Activated T-cell treated with anti-CD3 and anti-CD28 coated beads, Interleukin-2, amount 50 U/mL, for 4 hours (primary cell): ENCODE measurements at regions not wholly inside any gene's neighbourhood (a gene's known extent, or its start where the extent isn't known, plus 50 kb on each side); places are given as distances from the start of the nearest gene placed in this dataset.
"Not testable (repeated sequence)": the region's sequence is repeated elsewhere in the genome, so short reads cannot be mapped to it uniquely, and the experiment has no call there.

Experiments
- ATAC-seq, 2 donors: fragments of 200-7000 bp; cut with Tn5 transposase; one replicate each; pipeline ENCODE4 v1.10.0; 2021
- DNase-seq: peaks from one replicate; pipeline ENCODE4 v3.0.0-alpha.2; 2020
- H3K27me3 Mint-ChIP-seq: one replicate; pipeline ENCODE4 v1.8.0; 2021; ENCODE audit warnings: low read depth, mixed read lengths
- H3K36me3 Mint-ChIP-seq: one replicate; pipeline ENCODE4 v1.8.0; 2022; ENCODE audit warnings: mixed read lengths; ENCODE audit not compliant: insufficient read depth
- H3K4me1 Mint-ChIP-seq: one replicate; pipeline ENCODE4 v1.8.0; 2021; ENCODE audit warnings: low read depth, mixed read lengths
- H3K4me3 Mint-ChIP-seq: one replicate; pipeline ENCODE4 v1.8.0; 2021; ENCODE audit warnings: mild to moderate bottlenecking, moderate library complexity, mixed read lengths
- H3K9me3 Mint-ChIP-seq: one replicate; pipeline ENCODE4 v1.8.0; 2021; ENCODE audit warnings: mixed read lengths

DNA sequence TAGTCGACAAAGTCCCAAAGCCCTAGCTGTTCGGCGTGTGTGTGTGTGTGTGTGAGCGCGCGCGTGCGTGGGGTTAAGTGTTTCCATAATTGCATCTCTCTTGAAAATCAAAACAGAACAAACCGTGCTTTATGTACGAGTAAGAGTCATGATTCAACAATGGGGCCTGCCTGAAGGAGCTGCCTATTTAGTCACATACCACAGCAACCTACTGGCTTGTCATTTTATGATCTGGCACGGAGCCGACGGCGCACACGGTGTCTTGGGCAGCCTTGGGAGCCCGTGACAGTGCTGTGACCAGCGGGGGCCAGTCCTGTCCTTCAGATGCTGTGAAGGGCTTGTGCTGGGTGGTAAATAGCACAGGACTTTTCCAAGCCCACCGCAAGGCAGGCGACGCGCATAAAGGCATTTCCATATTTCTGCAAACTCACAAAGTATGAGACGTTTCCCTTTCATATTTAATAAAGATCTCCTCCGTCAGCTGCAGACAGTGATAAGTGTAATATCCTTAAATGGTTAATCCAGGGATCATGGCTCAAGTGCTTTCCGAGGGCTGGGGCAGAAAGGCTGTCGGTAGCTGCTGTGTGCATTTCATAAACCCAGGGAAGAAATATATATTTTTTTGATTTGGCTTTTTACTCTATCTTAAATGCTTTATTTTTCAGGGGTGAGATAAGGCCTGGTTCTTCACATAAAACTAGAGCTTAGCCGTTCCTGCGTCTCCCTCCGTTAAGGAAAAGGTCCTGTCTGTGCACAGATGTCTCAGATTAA lies 270.2 kb upstream of the IRX1 start:
- Mint-ChIP-seq H3K4me1 (no peaks in the 10 kb centered on the region), H3K27me3 (no peaks in the 10 kb centered on the region), H3K9me3 (peaks cover 8% of the 10 kb centered on the region), H3K4me3 (no peak overlapping the region), H3K36me3 (no peaks in the 10 kb centered on the region)
- ATAC-seq, result no peak
- DNase-seq, result no peak

DNA sequence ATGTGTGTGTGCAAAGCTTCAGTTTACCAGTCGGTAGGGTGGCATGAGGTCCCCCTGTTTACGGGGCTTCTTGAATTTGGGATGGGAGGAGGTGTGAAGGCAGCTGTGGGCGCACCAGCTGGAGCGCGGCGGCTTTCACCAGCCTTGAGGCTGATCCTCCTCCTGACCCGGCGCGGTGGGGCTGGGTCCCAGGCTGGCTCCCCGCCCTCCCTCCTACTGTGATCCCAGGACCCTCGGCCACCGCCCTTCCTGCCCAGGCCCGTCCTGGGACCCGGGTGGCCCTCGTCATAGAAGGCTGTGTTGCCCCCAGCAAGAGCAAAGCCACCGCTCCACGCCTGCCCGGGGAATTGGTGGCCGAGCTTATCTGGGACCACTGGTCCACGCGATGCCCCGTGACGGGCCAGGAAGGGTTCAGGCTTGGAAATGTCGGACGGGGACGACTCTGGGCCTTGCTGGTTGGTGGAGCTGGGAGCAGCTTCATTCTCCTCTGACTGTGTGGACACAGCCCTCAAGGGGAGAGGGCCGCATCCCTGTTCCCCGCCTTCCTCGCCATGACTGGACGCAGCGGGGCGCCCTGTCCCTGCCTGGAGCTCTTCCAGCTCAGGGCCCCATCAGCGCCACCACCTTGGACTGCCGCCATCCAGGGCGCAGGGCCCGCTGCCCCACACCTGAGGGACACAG lies 271.1 kb upstream of the IRX1 start:
- no peak for DNase-seq
- H3K36me3 Mint-ChIP-seq, result no peaks in the 10 kb centered on the region

GRCh38 chr5:3323966-3324365 lies 271.7 kb upstream of the IRX1 start:
- not testable (repeated sequence) for H3K36me3 Mint-ChIP-seq, DNase-seq, H3K9me3 Mint-ChIP-seq, ATAC-seq, H3K4me1 Mint-ChIP-seq, H3K4me3 Mint-ChIP-seq, H3K27me3 Mint-ChIP-seq

More for the DNA sequence above, 271.1 kb upstream of the IRX1 start:
- no peak for ATAC-seq
- H3K4me1 Mint-ChIP-seq, result no peaks in the 10 kb centered on the region
- no peaks in the 10 kb centered on the region for H3K27me3 Mint-ChIP-seq
- no peak overlapping the region for H3K4me3 Mint-ChIP-seq
- H3K9me3 Mint-ChIP-seq, result peaks cover 8% of the 10 kb centered on the region

DNA sequence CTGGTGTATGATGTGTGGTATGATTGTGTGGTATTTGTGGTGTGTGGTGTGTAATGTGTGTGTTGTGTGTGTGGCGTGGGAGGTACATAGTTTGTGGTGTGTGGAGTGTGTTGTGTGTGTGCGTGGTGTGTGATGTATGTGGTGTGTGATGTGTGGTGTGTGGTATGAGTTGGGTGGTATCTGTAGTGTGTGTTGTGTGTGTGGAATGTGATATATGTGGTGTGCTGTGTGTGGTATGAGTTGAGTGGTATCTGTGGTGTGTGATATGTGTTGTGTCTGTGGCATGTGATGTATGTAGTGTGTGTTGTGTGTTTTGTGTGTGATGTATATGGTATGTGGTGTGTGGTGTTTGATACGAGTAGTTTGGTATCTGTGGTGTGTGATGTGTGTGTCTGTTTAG lies 272.5 kb upstream of the IRX1 start:
- Mint-ChIP-seq H3K9me3 (peaks cover 8% of the 10 kb centered on the region), H3K36me3 (no peaks in the 10 kb centered on the region), H3K27me3 (no peaks in the 10 kb centered on the region), H3K4me1 (no peaks in the 10 kb centered on the region), H3K4me3 (no peak overlapping the region)
- ATAC-seq (no peak), DNase-seq (no peak)

DNA sequence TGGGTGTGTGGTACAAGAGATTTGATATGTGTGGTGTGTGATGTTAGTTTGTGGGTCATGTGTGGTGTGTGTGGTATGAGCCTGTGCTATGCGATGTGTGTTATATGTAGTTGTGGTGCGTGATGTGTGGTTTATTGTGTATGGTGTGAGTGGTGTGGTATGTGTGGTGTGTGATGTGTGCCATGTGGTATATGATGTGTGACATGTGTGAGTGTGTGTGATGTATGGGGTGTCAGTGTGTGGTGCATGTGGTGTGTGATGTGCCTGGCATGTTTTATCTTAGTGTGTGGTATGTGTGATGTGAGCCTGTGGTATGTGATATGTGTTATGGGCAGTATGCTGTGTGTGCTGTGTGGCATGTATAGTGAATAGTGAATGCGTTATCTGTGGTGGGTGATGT lies 273.0 kb upstream of the IRX1 start:
- DNase-seq (no peak), ATAC-seq (no peak)
- H3K4me3 Mint-ChIP-seq, result no peak overlapping the region
- H3K27me3 Mint-ChIP-seq, result no peaks in the 10 kb centered on the region
- H3K9me3 Mint-ChIP-seq, result peaks cover 8% of the 10 kb centered on the region
- H3K4me1 Mint-ChIP-seq, result no peaks in the 10 kb centered on the region
- no peaks in the 10 kb centered on the region for H3K36me3 Mint-ChIP-seq

DNA sequence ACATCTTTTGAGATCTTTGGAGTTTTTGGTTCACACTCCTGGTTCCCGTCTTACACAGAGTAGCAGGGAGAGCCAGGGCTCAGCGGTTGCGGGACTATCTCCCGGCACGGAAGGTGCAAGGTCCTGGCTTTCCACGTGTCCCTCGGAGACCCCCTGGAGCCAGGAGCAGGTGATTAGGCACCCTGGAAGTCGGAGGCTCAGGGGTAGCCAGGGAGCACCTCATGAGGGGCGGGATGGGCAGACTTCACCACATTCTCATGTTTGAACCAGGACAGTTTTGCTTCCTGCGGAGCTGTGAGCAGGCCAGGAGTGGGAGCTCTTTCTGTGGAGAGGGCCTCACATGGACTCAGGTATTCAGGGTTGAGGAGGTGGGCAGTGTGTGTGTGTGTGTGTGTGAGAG lies 273.7 kb upstream of the IRX1 start:
- H3K4me1 Mint-ChIP-seq, result no peaks in the 10 kb centered on the region
- ATAC-seq (no peak), DNase-seq (no peak)
- no peaks in the 10 kb centered on the region for H3K36me3 Mint-ChIP-seq
- no peak overlapping the region for H3K4me3 Mint-ChIP-seq
- H3K9me3 Mint-ChIP-seq, result peaks cover 8% of the 10 kb centered on the region
- no peaks in the 10 kb centered on the region for H3K27me3 Mint-ChIP-seq

DNA sequence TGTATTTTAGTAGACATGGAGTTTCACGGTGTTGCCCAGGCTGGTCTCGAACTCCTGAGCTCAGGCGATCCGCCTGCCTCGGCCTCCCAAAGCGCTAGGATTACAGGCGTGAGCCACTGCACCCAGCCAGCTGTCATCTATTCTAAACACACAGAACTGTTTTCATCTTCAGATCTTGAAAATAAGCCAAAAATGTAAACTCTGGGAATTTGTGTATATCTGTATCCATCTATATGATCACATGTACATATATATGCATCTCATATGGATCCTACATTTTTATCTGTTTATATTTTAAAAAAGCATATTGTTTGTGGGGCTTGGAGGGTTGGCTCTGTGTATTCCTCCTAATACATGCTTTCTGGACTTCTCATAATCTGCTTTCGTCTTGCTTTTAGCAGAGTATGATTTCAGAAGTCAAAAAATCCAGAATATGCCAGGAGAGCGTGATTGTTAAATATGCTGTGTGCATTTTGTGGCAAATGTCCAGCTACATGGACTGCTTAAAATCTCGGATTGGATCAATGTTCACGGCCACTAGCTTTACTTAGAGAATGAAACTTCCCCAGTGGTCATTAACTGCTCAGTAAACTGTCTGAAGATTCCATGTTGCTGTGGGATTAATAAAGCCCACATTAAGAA lies 274.4 kb upstream of the IRX1 start:
- Mint-ChIP-seq H3K4me1 (no peaks in the 10 kb centered on the region), H3K9me3 (peaks cover 8% of the 10 kb centered on the region), H3K27me3 (no peaks in the 10 kb centered on the region), H3K4me3 (no peak overlapping the region), H3K36me3 (no peaks in the 10 kb centered on the region)
- DNase-seq (no peak), ATAC-seq (no peak)

- no peaks in the 10 kb centered on the region for H3K36me3 Mint-ChIP-seq
- H3K9me3 Mint-ChIP-seq, result peaks cover 4% of the 10 kb centered on the region
These were observed 275.2 kb upstream of the IRX1 start for GRCh38 chr5:3320317-3320875.

DNA sequence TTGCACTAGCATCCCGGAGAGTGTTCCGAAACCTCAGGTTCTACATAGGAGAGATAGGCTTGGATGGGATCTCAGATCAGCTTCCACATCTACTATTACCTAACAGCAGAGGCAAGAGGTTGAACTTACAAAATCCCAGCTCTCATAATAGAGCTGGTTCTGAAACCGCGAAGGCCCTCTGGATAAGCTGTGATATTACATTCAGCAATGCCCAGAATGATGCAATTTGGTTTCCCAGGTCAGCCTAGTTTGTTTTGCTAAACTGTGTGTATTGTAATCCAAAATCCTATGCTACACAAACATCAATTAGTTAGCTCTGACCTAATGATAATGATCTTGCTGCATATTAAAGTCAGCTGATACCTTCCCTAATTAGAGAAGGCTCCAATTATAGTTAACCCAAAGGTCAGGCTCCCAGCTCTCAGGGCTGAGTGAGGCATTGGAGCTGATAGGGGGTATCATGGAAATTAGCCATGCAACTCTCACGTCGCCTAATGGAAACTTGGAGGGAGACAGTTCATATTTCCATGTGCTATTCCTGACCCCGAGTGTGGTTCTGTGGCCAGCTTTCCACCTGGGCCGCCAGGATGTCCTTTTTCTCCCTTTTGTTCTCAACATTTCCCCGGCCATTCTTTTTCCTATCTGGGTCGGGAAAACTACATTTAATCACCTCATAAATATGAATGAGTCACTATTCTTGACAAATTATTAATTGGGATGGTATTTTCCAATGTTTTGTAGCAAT lies 278.4 kb upstream of the IRX1 start:
- H3K4me3 Mint-ChIP-seq, result no peak overlapping the region
- DNase-seq, result no peak
- no peak for ATAC-seq
- H3K36me3 Mint-ChIP-seq, result no peaks in the 10 kb centered on the region
- H3K27me3 Mint-ChIP-seq, result no peaks in the 10 kb centered on the region
- H3K4me1 Mint-ChIP-seq, result no peaks in the 10 kb centered on the region
- peaks cover 3% of the 10 kb centered on the region for H3K9me3 Mint-ChIP-seq

More at GRCh38 chr5:3320317-3320875, 275.2 kb upstream of the IRX1 start:
- H3K27me3 Mint-ChIP-seq, result no peaks in the 10 kb centered on the region
- no peak for DNase-seq
- H3K4me3 Mint-ChIP-seq, result no peak overlapping the region
- no peaks in the 10 kb centered on the region for H3K4me1 Mint-ChIP-seq
- no peak for ATAC-seq

DNA sequence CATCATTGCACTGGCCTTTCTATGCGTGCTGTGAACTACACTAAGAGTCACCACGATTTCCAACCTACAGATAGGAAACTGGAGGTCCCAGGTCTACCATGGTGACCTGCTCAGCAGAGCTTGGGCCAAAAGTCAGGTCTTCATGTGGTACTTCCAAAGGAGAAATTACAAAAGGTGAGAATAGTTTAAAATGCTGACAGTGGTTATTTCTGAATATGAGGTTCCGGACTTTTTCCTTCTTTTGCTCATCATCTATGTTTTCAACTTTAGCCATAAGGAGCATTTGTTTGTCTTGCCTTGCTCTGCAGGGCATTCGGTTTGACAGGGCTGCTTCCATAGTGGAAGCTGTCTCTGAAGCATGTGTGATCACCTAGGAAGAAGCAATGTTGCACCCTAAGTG lies 282.1 kb upstream of the IRX1 start:
- no peaks in the 10 kb centered on the region for H3K27me3 Mint-ChIP-seq
- ATAC-seq (no peak), DNase-seq (no peak)
- H3K9me3 Mint-ChIP-seq, result peaks cover 3% of the 10 kb centered on the region
- no peaks in the 10 kb centered on the region for H3K4me1 Mint-ChIP-seq
- no peak overlapping the region for H3K4me3 Mint-ChIP-seq
- no peaks in the 10 kb centered on the region for H3K36me3 Mint-ChIP-seq

- ATAC-seq (no peak), DNase-seq (no peak)
- Mint-ChIP-seq H3K27me3 (no peaks in the 10 kb centered on the region), H3K9me3 (peaks cover 3% of the 10 kb centered on the region), H3K4me1 (no peaks in the 10 kb centered on the region), H3K4me3 (no peak overlapping the region), H3K36me3 (no peaks in the 10 kb centered on the region)
These were observed 283.3 kb upstream of the IRX1 start for GRCh38 chr5:3312299-3312698.

DNA sequence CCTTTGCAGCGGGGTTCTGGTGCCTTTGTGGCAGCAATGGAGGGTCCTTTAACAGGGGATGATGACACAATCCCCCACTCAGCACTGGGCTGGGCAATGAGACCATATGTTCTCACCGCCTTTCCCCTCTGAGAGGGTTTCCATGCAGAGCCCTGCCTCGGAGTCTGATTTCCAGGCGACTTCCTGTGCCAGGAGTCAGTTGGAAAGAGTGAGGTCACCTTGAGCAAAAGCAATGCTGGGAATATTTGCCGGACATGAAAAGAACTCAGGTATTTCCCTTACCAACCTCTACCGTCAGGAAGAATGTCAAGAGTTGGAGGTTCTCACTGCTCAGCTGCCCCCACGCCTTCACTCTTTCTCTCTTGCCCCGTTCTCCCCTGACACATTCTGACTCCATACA lies 284.2 kb upstream of the IRX1 start:
- H3K36me3 Mint-ChIP-seq, result no peaks in the 10 kb centered on the region
- no peak overlapping the region for H3K4me3 Mint-ChIP-seq
- H3K27me3 Mint-ChIP-seq, result no peaks in the 10 kb centered on the region
- ATAC-seq, result no peak
- peaks cover 3% of the 10 kb centered on the region for H3K9me3 Mint-ChIP-seq
- no peak for DNase-seq
- no peaks in the 10 kb centered on the region for H3K4me1 Mint-ChIP-seq

- no peaks in the 10 kb centered on the region for H3K36me3 Mint-ChIP-seq
- no peak for DNase-seq
- H3K9me3 Mint-ChIP-seq, result peaks cover 3% of the 10 kb centered on the region
- no peaks in the 10 kb centered on the region for H3K4me1 Mint-ChIP-seq
- no peak for ATAC-seq
- H3K4me3 Mint-ChIP-seq, result no peak overlapping the region
- no peaks in the 10 kb centered on the region for H3K27me3 Mint-ChIP-seq
These were observed 284.9 kb upstream of the IRX1 start for GRCh38 chr5:3310541-3311261.

DNA sequence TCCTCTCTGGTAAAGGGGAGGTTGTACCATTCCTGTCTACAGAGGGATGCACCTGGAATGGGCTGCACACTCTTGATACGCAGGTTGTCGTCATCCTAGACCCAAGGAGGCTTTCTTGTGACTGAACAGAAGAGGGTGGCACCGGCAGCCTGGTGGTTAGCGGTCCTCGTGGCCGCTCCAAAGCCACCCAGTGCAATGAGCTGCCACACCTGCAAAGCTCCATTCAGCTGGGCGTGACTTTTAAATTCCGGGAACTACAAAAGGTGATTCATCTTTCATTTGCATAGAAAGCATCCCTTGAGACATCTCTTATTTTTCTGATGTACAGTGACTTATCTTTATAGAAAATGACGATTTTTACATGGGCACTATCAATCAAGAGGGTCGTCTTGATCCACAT lies 286.1 kb upstream of the IRX1 start:
- no peaks in the 10 kb centered on the region for H3K4me1 Mint-ChIP-seq
- H3K4me3 Mint-ChIP-seq, result no peak overlapping the region
- ATAC-seq (no peak), DNase-seq (no peak)
- H3K27me3 Mint-ChIP-seq, result no peaks in the 10 kb centered on the region
- H3K36me3 Mint-ChIP-seq, result no peaks in the 10 kb centered on the region
- H3K9me3 Mint-ChIP-seq, result peaks cover 3% of the 10 kb centered on the region
